ENCODE measurements at regions not wholly inside any gene's neighbourhood (a gene's known extent, or its start where the extent isn't known, plus 50 kb on each side); places are given as distances from the start of the nearest gene placed in this dataset.
"Not testable (repeated sequence)": the region's sequence is repeated elsewhere in the genome, so short reads cannot be mapped to it uniquely, and the experiment has no call there.

DNA sequence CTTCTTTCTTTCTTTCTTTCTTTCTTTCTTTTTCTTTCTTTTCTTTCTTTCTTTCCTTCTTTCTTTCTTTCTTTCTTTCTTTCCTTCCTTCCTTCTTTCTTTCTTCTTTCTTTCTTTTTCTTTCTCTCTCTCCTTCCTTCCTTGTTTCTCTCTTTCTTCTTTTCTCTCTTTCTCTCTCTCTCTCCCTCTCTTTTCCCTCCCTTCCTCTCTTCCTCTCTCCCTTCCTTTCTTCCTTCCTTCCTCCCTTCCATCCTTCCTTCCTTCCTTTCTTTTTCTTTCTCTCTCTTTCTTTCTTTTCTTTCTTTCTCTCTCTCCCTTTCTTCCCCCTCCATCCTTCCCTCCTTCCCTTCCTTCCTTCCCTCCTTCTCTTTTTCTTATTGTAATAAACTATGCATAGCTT is 105.5 kb downstream of the ZBTB18 start:
- not testable (repeated sequence) for H3K36me3 ChIP-seq (ENCODE audit: control insufficient read depth, insufficient read depth, low read length); DNase-seq (ENCODE audit: low read depth, low spot score); H3K4me3 ChIP-seq (ENCODE audit: low read length); H3K4me1 ChIP-seq (ENCODE audit: control insufficient read depth, insufficient read depth, low read length); H3K27me3 ChIP-seq (ENCODE audit: control insufficient read depth, insufficient read depth, low read length); H3K9me3 ChIP-seq (ENCODE audit: control insufficient read depth, insufficient read depth, low read length); H3K27ac ChIP-seq (ENCODE audit: low read length)

- Histone ChIP-seq H3K9me3 (ENCODE audit: control insufficient read depth, insufficient read depth, low read length) (no peaks in the 10 kb centered on the region), H3K27ac (ENCODE audit: low read length) (no peak overlapping the region), H3K4me1 (ENCODE audit: control insufficient read depth, insufficient read depth, low read length) (peaks cover 3% of the 10 kb centered on the region; the same call in 1 of the 2 replicates), H3K36me3 (ENCODE audit: control insufficient read depth, insufficient read depth, low read length) (no peaks in the 10 kb centered on the region), H3K4me3 (ENCODE audit: low read length) (no peak overlapping the region), H3K27me3 (ENCODE audit: control insufficient read depth, insufficient read depth, low read length) (no peaks in the 10 kb centered on the region)
- DNase-seq (ENCODE audit: low read depth, low spot score) = no peak
- no CpG with 5 or more reads among the region's 3 CpGs for WGBS (ENCODE audit: insufficient coverage, insufficient read length)
These were observed 106.8 kb downstream of the ZBTB18 start for GRCh38 chr1:244157731-244158438.

- peaks cover 9% of the 10 kb centered on the region; the same call in 1 of the 2 replicates for H3K4me1 ChIP-seq (ENCODE audit: control insufficient read depth, insufficient read depth, low read length)
- H3K9me3 ChIP-seq (ENCODE audit: control insufficient read depth, insufficient read depth, low read length) = no peaks in the 10 kb centered on the region
- H3K4me3 ChIP-seq (ENCODE audit: low read length) = no peak overlapping the region
- H3K27ac ChIP-seq (ENCODE audit: low read length) = no peak overlapping the region
- no peak for DNase-seq (ENCODE audit: low read depth, low spot score)
- H3K27me3 ChIP-seq (ENCODE audit: control insufficient read depth, insufficient read depth, low read length) = no peaks in the 10 kb centered on the region
- H3K36me3 ChIP-seq (ENCODE audit: control insufficient read depth, insufficient read depth, low read length) = no peaks in the 10 kb centered on the region
- no CpG with 5 or more reads among the region's 8 CpGs for WGBS (ENCODE audit: insufficient coverage, insufficient read length)
These were observed 108.6 kb downstream of the ZBTB18 start for GRCh38 chr1:244159646-244160045.

DNA sequence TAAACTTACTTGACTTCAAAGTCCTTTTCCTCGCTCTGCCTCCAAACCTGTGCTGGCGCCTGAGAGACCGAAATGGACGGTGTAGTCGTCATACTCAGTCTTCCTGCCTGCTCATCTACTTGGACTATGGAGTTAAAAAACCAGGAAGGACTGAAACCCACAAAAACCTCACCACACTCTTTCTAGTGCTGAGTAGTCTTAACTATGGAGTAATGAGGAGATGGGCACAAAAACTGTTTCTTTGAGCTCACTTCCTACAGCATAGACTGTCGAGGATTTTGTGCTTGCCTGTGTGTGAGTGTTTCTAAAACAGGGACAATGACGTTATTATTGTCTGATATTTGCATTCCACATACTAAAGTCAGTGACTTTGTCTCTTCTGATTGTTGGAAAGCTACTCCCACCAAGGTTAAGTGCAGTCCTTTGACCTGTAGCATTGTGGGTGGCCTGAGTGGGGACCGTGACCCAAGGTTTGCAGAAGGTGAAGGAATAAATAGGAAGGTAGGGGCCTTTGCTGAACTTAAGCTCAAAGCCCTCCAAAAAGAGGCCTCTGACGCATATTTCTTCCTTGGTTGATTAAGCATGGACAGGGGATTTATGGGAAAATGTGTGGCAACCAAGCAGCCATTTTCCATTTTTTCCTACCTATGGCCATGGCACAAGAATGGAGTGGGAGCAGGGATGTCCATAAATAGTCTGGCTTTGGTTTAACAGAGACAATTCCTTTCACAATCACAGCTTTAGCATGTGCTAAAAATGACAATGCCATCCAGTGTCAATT is 109.6 kb downstream of the ZBTB18 start:
- DNase-seq (ENCODE audit: low read depth, low spot score) = no peak
- Histone ChIP-seq H3K36me3 (ENCODE audit: control insufficient read depth, insufficient read depth, low read length) (no peaks in the 10 kb centered on the region), H3K4me3 (ENCODE audit: low read length) (no peak overlapping the region), H3K9me3 (ENCODE audit: control insufficient read depth, insufficient read depth, low read length) (no peaks in the 10 kb centered on the region), H3K27ac (ENCODE audit: low read length) (no peak overlapping the region), H3K27me3 (ENCODE audit: control insufficient read depth, insufficient read depth, low read length) (no peaks in the 10 kb centered on the region), H3K4me1 (ENCODE audit: control insufficient read depth, insufficient read depth, low read length) (peaks cover 9% of the 10 kb centered on the region; the same call in 1 of the 2 replicates)
- WGBS (ENCODE audit: insufficient coverage, insufficient read length) = no CpG with 5 or more reads among the region's 9 CpGs

DNA sequence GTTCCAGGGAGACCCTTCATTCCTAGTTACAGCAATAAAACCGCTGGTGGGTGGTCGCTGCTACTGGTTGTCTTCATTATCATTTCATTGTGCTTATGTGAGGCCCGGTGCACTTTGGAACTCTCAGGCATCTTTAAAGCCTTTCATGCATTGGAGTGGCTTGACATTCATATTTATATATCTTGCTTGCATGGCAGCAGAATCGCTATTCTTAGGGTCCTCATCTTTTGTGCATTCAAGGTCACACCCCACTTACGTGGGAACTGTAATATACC is 110.1 kb downstream of the ZBTB18 start:
- Histone ChIP-seq H3K27me3 (ENCODE audit: control insufficient read depth, insufficient read depth, low read length) (no peaks in the 10 kb centered on the region), H3K4me1 (ENCODE audit: control insufficient read depth, insufficient read depth, low read length) (peaks cover 9% of the 10 kb centered on the region; the same call in 1 of the 2 replicates), H3K27ac (ENCODE audit: low read length) (no peak overlapping the region), H3K4me3 (ENCODE audit: low read length) (no peak overlapping the region), H3K9me3 (ENCODE audit: control insufficient read depth, insufficient read depth, low read length) (no peaks in the 10 kb centered on the region), H3K36me3 (ENCODE audit: control insufficient read depth, insufficient read depth, low read length) (no peaks in the 10 kb centered on the region)
- no peak for DNase-seq (ENCODE audit: low read depth, low spot score)
- WGBS (ENCODE audit: insufficient coverage, insufficient read length) = no CpG with 5 or more reads among the region's 5 CpGs

- peaks cover 9% of the 10 kb centered on the region; the same call in 1 of the 2 replicates for H3K4me1 ChIP-seq (ENCODE audit: control insufficient read depth, insufficient read depth, low read length)
These were observed 111.9 kb downstream of the ZBTB18 start for GRCh38 chr1:244162786-244163530.

GRCh38 chr1:244163861-244164510 is 112.9 kb downstream of the ZBTB18 start:
- H3K27me3 ChIP-seq (ENCODE audit: control insufficient read depth, insufficient read depth, low read length) = no peaks in the 10 kb centered on the region
- H3K27ac ChIP-seq (ENCODE audit: low read length) = no peak overlapping the region
- H3K4me3 ChIP-seq (ENCODE audit: low read length) = no peak overlapping the region
- H3K4me1 ChIP-seq (ENCODE audit: control insufficient read depth, insufficient read depth, low read length) = peaks cover 9% of the 10 kb centered on the region; the same call in 1 of the 2 replicates
- H3K36me3 ChIP-seq (ENCODE audit: control insufficient read depth, insufficient read depth, low read length) = no peaks in the 10 kb centered on the region
- no CpG with 5 or more reads among the region's 8 CpGs for whole genome bisulfite sequencing (ENCODE audit: insufficient coverage, insufficient read length)
- DNase-seq (ENCODE audit: low read depth, low spot score) = peak; percentile 43
- no peaks in the 10 kb centered on the region for H3K9me3 ChIP-seq (ENCODE audit: control insufficient read depth, insufficient read depth, low read length)

More at GRCh38 chr1:244162786-244163530, 111.9 kb downstream of the ZBTB18 start:
- no peak for DNase-seq (ENCODE audit: low read depth, low spot score)
- Histone ChIP-seq H3K36me3 (ENCODE audit: control insufficient read depth, insufficient read depth, low read length) (no peaks in the 10 kb centered on the region), H3K9me3 (ENCODE audit: control insufficient read depth, insufficient read depth, low read length) (no peaks in the 10 kb centered on the region), H3K27me3 (ENCODE audit: control insufficient read depth, insufficient read depth, low read length) (no peaks in the 10 kb centered on the region), H3K27ac (ENCODE audit: low read length) (no peak overlapping the region), H3K4me3 (ENCODE audit: low read length) (no peak overlapping the region)
- WGBS (ENCODE audit: insufficient coverage, insufficient read length) = no CpG with 5 or more reads among the region's 12 CpGs

GRCh38 chr1:244164511-244164890 is 113.4 kb downstream of the ZBTB18 start:
- Histone ChIP-seq H3K27me3 (ENCODE audit: control insufficient read depth, insufficient read depth, low read length) (no peaks in the 10 kb centered on the region), H3K4me1 (ENCODE audit: control insufficient read depth, insufficient read depth, low read length) (peaks cover 9% of the 10 kb centered on the region; the same call in 1 of the 2 replicates), H3K36me3 (ENCODE audit: control insufficient read depth, insufficient read depth, low read length) (no peaks in the 10 kb centered on the region), H3K9me3 (ENCODE audit: control insufficient read depth, insufficient read depth, low read length) (no peaks in the 10 kb centered on the region), H3K27ac (ENCODE audit: low read length) (no peak overlapping the region), H3K4me3 (ENCODE audit: low read length) (no peak overlapping the region)
- WGBS (ENCODE audit: insufficient coverage, insufficient read length) = no CpG with 5 or more reads among the region's 4 CpGs
- no peak for DNase-seq (ENCODE audit: low read depth, low spot score)

- WGBS (ENCODE audit: insufficient coverage, insufficient read length) = no CpG with 5 or more reads among the region's 3 CpGs
- Histone ChIP-seq H3K4me1 (ENCODE audit: control insufficient read depth, insufficient read depth, low read length) (peaks cover 9% of the 10 kb centered on the region; the same call in 1 of the 2 replicates), H3K9me3 (ENCODE audit: control insufficient read depth, insufficient read depth, low read length) (no peaks in the 10 kb centered on the region), H3K36me3 (ENCODE audit: control insufficient read depth, insufficient read depth, low read length) (no peaks in the 10 kb centered on the region), H3K4me3 (ENCODE audit: low read length) (no peak overlapping the region), H3K27ac (ENCODE audit: low read length) (no peak overlapping the region), H3K27me3 (ENCODE audit: control insufficient read depth, insufficient read depth, low read length) (no peaks in the 10 kb centered on the region)
- no peak for DNase-seq (ENCODE audit: low read depth, low spot score)
These were observed 113.9 kb downstream of the ZBTB18 start for GRCh38 chr1:244165021-244165420.

GRCh38 chr1:244165701-244166100 is 114.6 kb downstream of the ZBTB18 start:
- DNase-seq (ENCODE audit: low read depth, low spot score) = no peak
- no peaks in the 10 kb centered on the region for H3K36me3 ChIP-seq (ENCODE audit: control insufficient read depth, insufficient read depth, low read length)
- no peaks in the 10 kb centered on the region for H3K9me3 ChIP-seq (ENCODE audit: control insufficient read depth, insufficient read depth, low read length)
- peaks cover 9% of the 10 kb centered on the region; the same call in 1 of the 2 replicates for H3K4me1 ChIP-seq (ENCODE audit: control insufficient read depth, insufficient read depth, low read length)
- no peak overlapping the region for H3K27ac ChIP-seq (ENCODE audit: low read length)
- H3K27me3 ChIP-seq (ENCODE audit: control insufficient read depth, insufficient read depth, low read length) = no peaks in the 10 kb centered on the region
- WGBS (ENCODE audit: insufficient coverage, insufficient read length) = no CpG with 5 or more reads among the region's 2 CpGs
- H3K4me3 ChIP-seq (ENCODE audit: low read length) = no peak overlapping the region

Data from iPS DF 6.9 (cell line).